ENCODE measurements at regions not wholly inside any gene's neighbourhood (a gene's known extent, or its start where the extent isn't known, plus 50 kb on each side); places are given as distances from the start of the nearest gene placed in this dataset.

- TF ChIP-seq YY1 (IDR thresholded peaks at IDR 0.05; ENCODE audit: insufficient read depth, insufficient read length) = no peak
- no peak for TF ChIP-seq ZNF274 (IDR thresholded peaks at IDR 0.05; ENCODE audit: low read depth, low read length)
- TF ChIP-seq SUZ12 (IDR thresholded peaks at IDR 0.05; ENCODE audit: extremely low read depth, insufficient read depth, insufficient read length) = no peak
Measured at GRCh38 chr14:99066378-99066777, 205.6 kb downstream of the BCL11B start.
